Pancreas (tissue), 10 donors: ENCODE measurements at regions not wholly inside any gene's neighbourhood (a gene's known extent, or its start where the extent isn't known, plus 50 kb on each side); places are given as distances from the start of the nearest gene placed in this dataset.

ENCODE experiments used
- ATAC-seq, 4 donors: fragments of 200-7000 bp; cut with Tn5 transposase; one replicate each; pipeline versions ENCODE4 v1.8.0 to v1.9.1; 2020; ENCODE audit warnings: mild to moderate bottlenecking in 4 of 4, moderate library complexity in 4 of 4
- DNase-seq, 6 donors: peaks; one replicate each; pipeline ENCODE4 v3.0.0-alpha.2; 2020
- FAIRE-seq: peaks from 2 replicates; lab custom pipeline; 2012; peaks lifted over from hg19 to GRCh38; lab: Jason Lieb, UNC
- H3K27ac ChIP-seq, 4 donors: fragments of 200-600 bp; sonication (generic); 1 replicate in 3 of 4; 2 replicates in 1 of 4; pipeline versions ENCODE4 v1.5.0 to v1.8.0; 2020
- H3K27me3 ChIP-seq, 4 donors: fragments of 200-600 bp; one replicate each; pipeline ENCODE4 v1.8.0; 2021
- H3K36me3 ChIP-seq, 3 donors: fragments of 200-600 bp; sonication (generic) in 1 of 3; one replicate each; pipeline versions ENCODE4 v1.5.0 to v1.8.0; 2020 to 2021
- H3K4me1 ChIP-seq, 3 donors: fragments of 200-600 bp; one replicate each; pipeline ENCODE4 v1.8.0; 2021
- H3K4me3 ChIP-seq, 4 donors: fragments of 200-600 bp; sonication (generic) in 2 of 4; one replicate each; pipeline versions ENCODE4 v1.5.0 to v1.8.0; 2020 to 2021
- H3K9me3 ChIP-seq, 4 donors: fragments of 200-600 bp; one replicate each; pipeline ENCODE4 v1.8.0; 2021
- WGBS, 2 donors: extraction: QIAGEN DNeasy Blood & Tissue Kit; methylation state at CpG; one replicate each; pipeline ENCODE4 v1.1.7; 2013; 5-methylcytosine and 5-hydroxymethylcytosine counted together
- intact Hi-C, 3 donors: fragments of 100-400 bp; cut with DNase I; formaldehyde crosslinking; loops; one replicate each; pipeline versions ENCODE4 v1.11.1 to v1.14.2; 2022
- TF ChIP-seq, protein P1 (sequence below), 4 donors: fragments of 200-600 bp; sonication (generic) in 3 of 4; IDR thresholded peaks; one replicate each; pipeline versions ENCODE4 v1.5.0 to v1.8.0; 2021; ENCODE audit warnings: antibody characterized with exemption in 4 of 4
- donor health status: healthy with polysubstance abuse.
- donor health status: DM: no; HTN: no; CAD: no; lungs with moderate emphysema.
- donor health status: DM: no; HTN: no; CAD: no.
- donor health status: control.
- donor health status: control.
- donor health status: Bipolar disorder and iron deficiency.
- donor health status: DM: yes; HTN: yes; CAD: no.
- donor health status: DM: no; HTN: no; CAD: no.
- donor health status: DM: no; HTN: no; CAD: no.
- donor health status: DM: yes; HTN: yes; CAD: no.

DNA sequence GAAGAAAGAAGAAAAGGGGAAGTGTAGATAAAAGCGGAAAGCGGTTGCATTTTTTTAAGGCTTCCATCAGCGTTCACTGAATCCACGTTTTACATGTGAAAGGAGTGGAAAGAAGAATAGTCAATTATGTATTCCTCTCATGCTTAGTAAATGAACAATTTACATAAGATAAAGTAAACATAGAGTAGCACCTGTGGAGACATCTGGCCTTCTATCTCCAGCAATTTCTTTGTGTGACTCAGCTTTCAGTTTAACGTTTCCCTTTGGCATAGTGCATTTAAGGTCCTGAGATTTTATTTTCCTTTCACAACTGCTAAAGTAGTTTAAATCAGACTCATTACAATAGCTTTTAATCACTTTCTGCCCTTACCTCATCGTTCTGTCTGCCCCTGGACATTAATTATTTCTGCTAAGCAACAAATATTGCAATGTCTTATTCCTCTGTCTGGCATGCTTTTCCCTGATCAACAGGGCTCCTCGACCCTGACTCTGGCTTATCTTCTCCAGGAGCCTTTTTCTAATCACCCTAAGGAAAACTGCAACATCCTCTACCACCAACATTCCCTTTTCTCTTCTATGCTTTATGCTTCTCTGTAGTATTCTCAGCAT, 383.5 kb upstream of the VWC2 start:
- Histone ChIP-seq H3K9me3 (no peaks in the 10 kb centered on the region), H3K36me3 (no peaks in the 10 kb centered on the region), H3K4me3 (no peak overlapping the region), H3K4me1 (no peaks in the 10 kb centered on the region), H3K27ac (no peak overlapping the region), H3K27me3 (no peaks in the 10 kb centered on the region)
- ATAC-seq (no peak), FAIRE-seq (no peak), DNase-seq (no peak)
- WGBS, 2 donors: 43 to 47% methylated on average over 7 of the region's 7 CpGs
- intact Hi-C loops: no loop called here
- TF ChIP-seq, protein P1, sequence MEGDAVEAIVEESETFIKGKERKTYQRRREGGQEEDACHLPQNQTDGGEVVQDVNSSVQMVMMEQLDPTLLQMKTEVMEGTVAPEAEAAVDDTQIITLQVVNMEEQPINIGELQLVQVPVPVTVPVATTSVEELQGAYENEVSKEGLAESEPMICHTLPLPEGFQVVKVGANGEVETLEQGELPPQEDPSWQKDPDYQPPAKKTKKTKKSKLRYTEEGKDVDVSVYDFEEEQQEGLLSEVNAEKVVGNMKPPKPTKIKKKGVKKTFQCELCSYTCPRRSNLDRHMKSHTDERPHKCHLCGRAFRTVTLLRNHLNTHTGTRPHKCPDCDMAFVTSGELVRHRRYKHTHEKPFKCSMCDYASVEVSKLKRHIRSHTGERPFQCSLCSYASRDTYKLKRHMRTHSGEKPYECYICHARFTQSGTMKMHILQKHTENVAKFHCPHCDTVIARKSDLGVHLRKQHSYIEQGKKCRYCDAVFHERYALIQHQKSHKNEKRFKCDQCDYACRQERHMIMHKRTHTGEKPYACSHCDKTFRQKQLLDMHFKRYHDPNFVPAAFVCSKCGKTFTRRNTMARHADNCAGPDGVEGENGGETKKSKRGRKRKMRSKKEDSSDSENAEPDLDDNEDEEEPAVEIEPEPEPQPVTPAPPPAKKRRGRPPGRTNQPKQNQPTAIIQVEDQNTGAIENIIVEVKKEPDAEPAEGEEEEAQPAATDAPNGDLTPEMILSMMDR (IDR thresholded peaks at IDR 0.05): no peak

DNA sequence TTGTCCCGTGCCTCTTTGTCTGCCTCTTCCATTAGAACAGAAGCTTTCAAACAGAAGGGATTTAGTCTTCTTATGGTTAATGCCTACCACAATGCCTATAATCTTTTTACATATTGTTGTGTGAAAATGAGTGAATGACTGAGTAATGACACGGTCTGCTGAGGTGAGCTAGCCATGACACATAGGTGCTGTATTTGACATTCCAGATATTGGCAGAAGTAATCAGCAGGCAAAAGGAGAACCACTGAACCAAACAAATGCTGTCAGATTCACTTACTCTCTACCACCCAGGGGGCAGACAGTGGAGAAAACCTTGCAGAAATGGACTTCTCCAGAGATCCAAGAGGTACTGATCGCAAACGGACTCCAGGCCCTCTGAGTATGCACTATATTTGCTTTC, 377.2 kb upstream of the VWC2 start:
- TF ChIP-seq, protein P1 (IDR thresholded peaks at IDR 0.05): no peak
- FAIRE-seq: no peak
- H3K27ac ChIP-seq: no peak overlapping the region

DNA sequence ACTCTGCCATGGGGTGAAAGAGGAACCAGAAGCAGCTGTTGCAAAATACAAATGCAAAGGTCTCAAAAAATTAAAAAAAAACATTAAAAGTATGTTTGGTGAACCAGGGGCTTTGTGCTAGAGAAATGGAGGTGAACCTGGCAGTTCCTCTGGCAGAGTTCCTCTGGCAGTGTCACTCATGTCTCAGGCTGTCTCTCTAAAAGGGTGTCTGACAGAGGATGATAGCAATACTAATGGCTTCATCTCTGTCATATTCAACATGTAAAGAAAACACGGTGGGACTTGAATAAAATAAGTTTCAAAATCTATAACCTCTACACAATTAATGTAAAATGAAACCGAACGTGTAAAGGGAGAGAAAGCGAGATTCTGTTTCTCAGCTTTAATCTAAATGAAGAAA, 375.7 kb upstream of the VWC2 start:
- intact Hi-C loops: no loop called here
- DNase-seq (no peak), FAIRE-seq (no peak), ATAC-seq (no peak)
- TF ChIP-seq, protein P1 (IDR thresholded peaks at IDR 0.05): no peak
- Histone ChIP-seq H3K27ac (no peak overlapping the region), H3K36me3 (no peaks in the 10 kb centered on the region), H3K4me1 (no peaks in the 10 kb centered on the region), H3K4me3 (no peak overlapping the region), H3K27me3 (peaks cover 0 to 2% (median 0%) of the 10 kb centered on the region in 4 donors), H3K9me3 (no peaks in the 10 kb centered on the region)
- WGBS, 2 donors: 69 to 71% methylated on average over 4 of the region's 4 CpGs

More for the DNA sequence above, 377.2 kb upstream of the VWC2 start:
- intact Hi-C loops: no loop called here
- H3K4me1 ChIP-seq: no peaks in the 10 kb centered on the region
- no peak overlapping the region for H3K4me3 ChIP-seq
- no peaks in the 10 kb centered on the region for H3K36me3 ChIP-seq
- H3K9me3 ChIP-seq: no peaks in the 10 kb centered on the region
- no peak for DNase-seq
- H3K27me3 ChIP-seq: peaks cover 0 to 2% (median 0%) of the 10 kb centered on the region in 4 donors
- no peak for ATAC-seq
- 49 to 57% methylated on average over 4 of the region's 4 CpGs for WGBS, 2 donors

DNA sequence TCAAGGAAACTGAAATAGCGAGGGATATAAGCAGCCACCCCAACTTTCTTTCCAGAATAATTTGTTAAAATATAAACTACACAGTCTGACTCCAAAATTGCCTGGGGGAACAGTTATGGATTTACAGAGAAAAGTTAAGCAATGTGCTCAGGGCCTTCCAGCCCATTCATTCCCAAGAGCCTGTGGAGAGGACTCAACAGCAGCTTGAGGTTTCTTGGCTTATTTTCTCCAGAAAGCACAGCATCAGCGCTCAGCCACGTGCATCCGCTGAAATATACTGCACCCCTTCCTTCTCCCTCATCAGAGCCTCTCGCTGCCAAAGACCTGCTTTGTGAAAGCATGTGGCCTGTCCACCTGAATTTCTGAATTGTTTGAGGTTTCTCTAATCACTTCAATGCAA, 375.2 kb upstream of the VWC2 start:
- ATAC-seq (peak in 2 of 4 donors; percentile 25 to 27), DNase-seq (no peak), FAIRE-seq (no peak)
- no peak overlapping the region for H3K4me3 ChIP-seq
- intact Hi-C loops: no loop called here
- no peaks in the 10 kb centered on the region for H3K36me3 ChIP-seq
- H3K4me1 ChIP-seq: no peaks in the 10 kb centered on the region
- no peaks in the 10 kb centered on the region for H3K9me3 ChIP-seq
- H3K27me3 ChIP-seq: peaks cover 0 to 2% (median 0%) of the 10 kb centered on the region in 4 donors
- 68 to 70% methylated on average over 5 of the region's 5 CpGs for WGBS, 2 donors
- TF ChIP-seq, protein P1 (IDR thresholded peaks at IDR 0.05): no peak
- H3K27ac ChIP-seq: no peak overlapping the region

DNA sequence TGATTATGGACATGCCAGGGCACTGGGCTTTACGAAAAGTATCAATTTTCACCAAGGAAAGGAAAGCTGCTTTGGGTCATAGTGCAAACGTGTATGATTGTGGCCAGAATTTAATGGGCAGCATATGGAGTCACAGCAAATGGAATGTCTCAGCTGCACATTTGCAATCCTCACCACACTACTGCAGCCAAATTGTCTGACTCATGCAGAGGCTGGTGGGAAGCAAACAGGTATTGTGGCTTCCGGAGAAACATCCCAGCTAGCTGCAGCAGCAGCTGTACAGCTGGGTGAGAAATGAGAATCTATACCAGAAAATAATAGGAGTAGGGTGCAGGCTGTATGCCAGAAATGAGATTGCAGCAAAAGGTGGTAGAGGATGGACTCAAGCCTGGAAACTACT, 374.7 kb upstream of the VWC2 start:
- intact Hi-C loops: no loop called here
- no peak for DNase-seq
- 33 to 34% methylated on average over 3 of the region's 3 CpGs for WGBS, 2 donors
- no peak for FAIRE-seq
- ATAC-seq: peak in 2 of 4 donors; percentile 25 to 34
- TF ChIP-seq, protein P1 (IDR thresholded peaks at IDR 0.05): no peak
- H3K36me3 ChIP-seq: no peaks in the 10 kb centered on the region
- no peak overlapping the region for H3K4me3 ChIP-seq
- H3K27ac ChIP-seq: no peak overlapping the region
- peaks cover 0 to 2% (median 0%) of the 10 kb centered on the region in 4 donors for H3K27me3 ChIP-seq
- H3K4me1 ChIP-seq: no peaks in the 10 kb centered on the region
- no peaks in the 10 kb centered on the region for H3K9me3 ChIP-seq
